ENCODE measurements at regions not wholly inside any gene's neighbourhood (a gene's known extent, or its start where the extent isn't known, plus 50 kb on each side); places are given as distances from the start of the nearest gene placed in this dataset.

DNA sequence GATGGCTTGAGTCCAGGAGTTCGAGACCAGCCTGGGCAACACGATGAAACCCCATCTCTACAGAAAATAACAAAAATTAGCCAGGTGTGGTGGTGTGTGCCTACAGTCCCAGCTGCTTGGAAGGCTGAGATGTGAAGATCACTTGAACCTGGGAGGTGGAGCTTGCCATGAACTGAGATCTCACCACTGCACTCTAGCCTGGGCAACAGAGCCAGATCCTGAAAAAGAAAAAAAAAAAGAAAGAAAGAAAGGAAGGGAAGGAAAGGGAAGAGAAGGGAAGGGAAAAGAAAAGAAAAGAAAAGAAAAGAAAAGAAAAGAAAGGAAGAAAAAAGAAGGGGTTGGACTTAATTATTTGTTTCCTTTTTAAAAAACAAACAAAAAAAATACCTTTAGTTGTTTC lies 764.2 kb downstream of the IRX1 start:
- DNase-seq: no peak
- TF ChIP-seq POLR2A (IDR thresholded peaks at IDR 0.05): no peak
- TF ChIP-seq, protein P1, sequence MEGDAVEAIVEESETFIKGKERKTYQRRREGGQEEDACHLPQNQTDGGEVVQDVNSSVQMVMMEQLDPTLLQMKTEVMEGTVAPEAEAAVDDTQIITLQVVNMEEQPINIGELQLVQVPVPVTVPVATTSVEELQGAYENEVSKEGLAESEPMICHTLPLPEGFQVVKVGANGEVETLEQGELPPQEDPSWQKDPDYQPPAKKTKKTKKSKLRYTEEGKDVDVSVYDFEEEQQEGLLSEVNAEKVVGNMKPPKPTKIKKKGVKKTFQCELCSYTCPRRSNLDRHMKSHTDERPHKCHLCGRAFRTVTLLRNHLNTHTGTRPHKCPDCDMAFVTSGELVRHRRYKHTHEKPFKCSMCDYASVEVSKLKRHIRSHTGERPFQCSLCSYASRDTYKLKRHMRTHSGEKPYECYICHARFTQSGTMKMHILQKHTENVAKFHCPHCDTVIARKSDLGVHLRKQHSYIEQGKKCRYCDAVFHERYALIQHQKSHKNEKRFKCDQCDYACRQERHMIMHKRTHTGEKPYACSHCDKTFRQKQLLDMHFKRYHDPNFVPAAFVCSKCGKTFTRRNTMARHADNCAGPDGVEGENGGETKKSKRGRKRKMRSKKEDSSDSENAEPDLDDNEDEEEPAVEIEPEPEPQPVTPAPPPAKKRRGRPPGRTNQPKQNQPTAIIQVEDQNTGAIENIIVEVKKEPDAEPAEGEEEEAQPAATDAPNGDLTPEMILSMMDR (IDR thresholded peaks at IDR 0.05): no peak
- no peaks in the 10 kb centered on the region for H3K36me3 ChIP-seq
- no peak overlapping the region for H3K27ac ChIP-seq
- H3K27me3 ChIP-seq: no peaks in the 10 kb centered on the region
- no peaks in the 10 kb centered on the region for H3K4me1 ChIP-seq
- no peak overlapping the region for H3K4me3 ChIP-seq
- H3K9me3 ChIP-seq: no peaks in the 10 kb centered on the region

DNA sequence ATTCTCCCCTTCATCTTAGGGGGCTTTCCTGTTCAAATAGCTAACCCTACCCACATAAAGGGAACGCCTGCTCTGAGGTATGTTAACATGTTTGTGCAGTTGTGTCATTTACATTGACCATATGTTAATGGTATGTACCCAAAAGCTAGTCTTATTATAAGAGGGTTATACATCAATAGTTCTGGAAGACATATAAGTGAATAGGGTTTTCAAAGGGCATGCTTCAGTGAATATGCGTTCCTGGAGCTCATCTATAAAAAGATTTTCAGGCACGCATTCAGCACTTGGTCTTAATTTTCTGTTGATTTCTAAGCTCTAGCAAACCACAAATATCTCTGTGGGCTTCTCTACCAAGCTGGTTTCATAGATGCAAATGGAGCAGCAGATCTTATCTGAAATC lies 766.1 kb downstream of the IRX1 start:
- DNase-seq: no peak
- no peak for TF ChIP-seq POLR2A (IDR thresholded peaks at IDR 0.05)
- TF ChIP-seq, protein P1 (IDR thresholded peaks at IDR 0.05): no peak

DNA sequence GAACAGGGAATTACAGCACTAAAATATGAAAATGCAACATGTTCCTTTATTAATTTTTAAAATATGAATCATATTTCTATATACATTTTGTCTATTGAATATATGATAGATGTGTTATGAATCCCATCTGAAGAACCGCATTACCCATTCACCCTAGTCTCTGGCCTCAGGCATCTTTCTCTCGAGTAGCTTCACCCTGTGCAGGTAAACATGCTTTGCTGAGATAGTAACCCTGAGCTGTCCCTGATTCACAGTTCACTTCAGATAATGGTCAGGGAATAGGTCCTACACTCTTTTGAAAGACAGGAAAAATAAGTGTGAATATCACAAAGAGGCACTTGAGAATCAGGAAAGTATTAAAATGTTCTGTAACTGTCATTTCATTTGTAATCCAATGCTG lies 766.8 kb downstream of the IRX1 start:
- DNase-seq: no peak
- Histone ChIP-seq H3K4me3 (no peak overlapping the region), H3K4me1 (no peaks in the 10 kb centered on the region), H3K36me3 (no peaks in the 10 kb centered on the region), H3K27ac (no peak overlapping the region), H3K9me3 (no peaks in the 10 kb centered on the region), H3K27me3 (no peaks in the 10 kb centered on the region)
- TF ChIP-seq, protein P1 (IDR thresholded peaks at IDR 0.05): no peak
- no peak for TF ChIP-seq POLR2A (IDR thresholded peaks at IDR 0.05)

More for the DNA sequence above, 766.1 kb downstream of the IRX1 start:
- no peak overlapping the region for H3K4me3 ChIP-seq
- no peaks in the 10 kb centered on the region for H3K4me1 ChIP-seq
- H3K9me3 ChIP-seq: no peaks in the 10 kb centered on the region
- no peaks in the 10 kb centered on the region for H3K36me3 ChIP-seq
- H3K27ac ChIP-seq: no peak overlapping the region
- H3K27me3 ChIP-seq: no peaks in the 10 kb centered on the region

DNA sequence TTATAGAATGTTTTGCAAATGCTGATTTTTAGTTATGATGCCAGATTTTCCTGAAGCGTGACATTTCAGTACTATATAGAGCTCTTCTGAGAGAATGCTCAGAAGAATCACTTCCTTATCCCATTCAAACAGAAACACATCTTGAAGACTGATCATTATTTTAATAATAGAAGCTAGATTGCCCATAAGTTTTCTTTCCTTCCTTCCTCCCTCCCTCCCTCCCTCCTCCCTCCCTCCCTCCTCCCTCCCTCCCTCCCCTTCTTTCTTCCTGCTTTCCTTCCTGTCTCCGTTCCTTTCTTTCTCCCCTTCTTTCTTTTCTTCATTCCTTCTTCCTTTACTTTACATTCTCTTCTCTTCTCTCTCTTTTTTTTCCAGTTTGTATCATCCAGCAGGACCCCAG lies 767.4 kb downstream of the IRX1 start:
- Histone ChIP-seq H3K27ac (no peak overlapping the region), H3K36me3 (no peaks in the 10 kb centered on the region), H3K4me3 (no peak overlapping the region), H3K27me3 (no peaks in the 10 kb centered on the region), H3K4me1 (no peaks in the 10 kb centered on the region), H3K9me3 (no peaks in the 10 kb centered on the region)
- TF ChIP-seq, protein P1 (IDR thresholded peaks at IDR 0.05): no peak
- no peak for TF ChIP-seq POLR2A (IDR thresholded peaks at IDR 0.05)
- DNase-seq: no peak

DNA sequence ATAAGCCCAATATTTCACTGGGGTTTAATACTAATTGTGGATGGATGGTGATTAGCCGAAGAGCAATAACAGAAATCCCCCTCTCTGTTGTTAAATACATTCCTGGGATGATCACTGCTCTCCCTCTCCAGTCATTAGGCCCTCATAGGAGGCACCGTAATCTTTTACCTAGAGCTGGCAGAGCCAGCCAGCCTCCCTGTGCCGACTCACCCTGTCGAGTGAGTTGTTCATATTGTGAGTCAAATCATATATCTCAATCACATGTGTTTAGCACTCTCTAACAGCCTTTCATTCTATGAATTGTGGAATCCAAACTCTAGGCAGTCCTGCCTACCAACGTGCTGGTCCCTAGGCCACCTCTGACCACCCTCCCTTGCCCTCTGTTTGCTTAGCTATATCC lies 771.0 kb downstream of the IRX1 start:
- no peak overlapping the region for H3K27ac ChIP-seq
- no peak for DNase-seq
- TF ChIP-seq POLR2A (IDR thresholded peaks at IDR 0.05): no peak
- TF ChIP-seq, protein P1 (IDR thresholded peaks at IDR 0.05): no peak
- no peaks in the 10 kb centered on the region for H3K9me3 ChIP-seq
- H3K36me3 ChIP-seq: no peaks in the 10 kb centered on the region
- no peak overlapping the region for H3K4me3 ChIP-seq
- no peaks in the 10 kb centered on the region for H3K4me1 ChIP-seq
- H3K27me3 ChIP-seq: no peaks in the 10 kb centered on the region

DNA sequence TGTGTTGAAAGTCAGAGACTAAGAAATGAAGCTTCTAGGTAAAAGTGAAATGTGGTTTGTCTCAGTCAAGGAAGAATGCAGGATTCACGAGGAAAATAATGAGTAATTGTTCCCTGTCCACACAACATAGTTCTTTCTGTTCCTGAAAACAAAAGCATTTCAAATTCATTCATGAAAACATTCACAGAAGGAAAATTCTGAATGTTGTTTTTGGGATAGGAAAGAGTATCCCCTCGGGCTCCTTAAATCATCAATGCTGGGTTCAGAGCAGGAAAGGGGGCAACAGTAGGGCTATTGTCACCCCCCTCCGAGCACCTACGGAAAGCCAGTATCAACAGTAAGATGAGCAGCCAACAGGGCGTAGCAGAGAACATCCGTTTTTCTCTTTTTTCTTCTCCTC lies 769.9 kb upstream of the ADAMTS16 start:
- no peak for DNase-seq
- H3K36me3 ChIP-seq: no peaks in the 10 kb centered on the region
- no peaks in the 10 kb centered on the region for H3K9me3 ChIP-seq
- H3K4me1 ChIP-seq: no peaks in the 10 kb centered on the region
- H3K27me3 ChIP-seq: no peaks in the 10 kb centered on the region
- H3K4me3 ChIP-seq: no peak overlapping the region
- TF ChIP-seq POLR2A (IDR thresholded peaks at IDR 0.05): no peak
- TF ChIP-seq, protein P1 (IDR thresholded peaks at IDR 0.05): no peak
- no peak overlapping the region for H3K27ac ChIP-seq

All from Peyer's patch (tissue), 4 donors.